ENCODE measurements at regions not wholly inside any gene's neighbourhood (a gene's known extent, or its start where the extent isn't known, plus 50 kb on each side); places are given as distances from the start of the nearest gene placed in this dataset.

DNA sequence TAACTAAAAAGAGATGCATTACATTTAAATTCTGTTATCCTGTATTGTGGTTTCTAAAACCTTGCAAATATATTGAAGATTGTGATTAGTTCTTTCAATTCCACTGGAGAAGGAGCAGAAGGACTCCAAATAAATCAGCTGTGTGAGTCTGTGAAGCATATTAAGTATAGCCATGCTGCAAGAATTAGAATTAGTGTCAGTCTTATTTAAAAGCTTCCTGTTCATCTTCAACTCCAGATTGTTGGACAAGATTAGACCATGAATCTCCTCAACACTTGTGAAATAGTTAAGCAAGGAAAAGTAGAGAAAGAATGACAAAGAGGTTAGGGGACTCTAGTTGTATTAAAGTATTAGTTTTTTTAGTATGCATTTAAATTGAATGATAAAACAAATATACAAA is 92.5 kb upstream of the LRP1B start:
- Histone ChIP-seq H3K27me3 (no peaks in the 10 kb centered on the region), H3K4me3 (no peak overlapping the region), H3K36me3 (no peaks in the 10 kb centered on the region), H3K9me3 (no peaks in the 10 kb centered on the region), H3K27ac (no peak overlapping the region), H3K4me1 (no peaks in the 10 kb centered on the region)
- DNase-seq (no peak), ATAC-seq (no peak)
- intact Hi-C loops (cut with DNase I): no loop called here
- no peak for TF ChIP-seq CTCF (IDR thresholded peaks at IDR 0.05)
- no peak for TF ChIP-seq POLR2A (IDR thresholded peaks at IDR 0.05)

GRCh38 chr2:142222715-142223114 is 91.9 kb upstream of the LRP1B start:
- Histone ChIP-seq H3K36me3 (no peaks in the 10 kb centered on the region), H3K27ac (no peak overlapping the region), H3K4me3 (no peak overlapping the region), H3K27me3 (no peaks in the 10 kb centered on the region), H3K4me1 (no peaks in the 10 kb centered on the region), H3K9me3 (no peaks in the 10 kb centered on the region)
- 39 to 81% (median 66%) methylated on average over 1 of the region's 1 CpG for WGBS, 4 donors
- intact Hi-C loops (cut with DNase I): no loop called here
- DNase-seq (no peak), ATAC-seq (no peak)
- TF ChIP-seq POLR2A (IDR thresholded peaks at IDR 0.05) (no peak), CTCF (IDR thresholded peaks at IDR 0.05) (no peak)

DNA sequence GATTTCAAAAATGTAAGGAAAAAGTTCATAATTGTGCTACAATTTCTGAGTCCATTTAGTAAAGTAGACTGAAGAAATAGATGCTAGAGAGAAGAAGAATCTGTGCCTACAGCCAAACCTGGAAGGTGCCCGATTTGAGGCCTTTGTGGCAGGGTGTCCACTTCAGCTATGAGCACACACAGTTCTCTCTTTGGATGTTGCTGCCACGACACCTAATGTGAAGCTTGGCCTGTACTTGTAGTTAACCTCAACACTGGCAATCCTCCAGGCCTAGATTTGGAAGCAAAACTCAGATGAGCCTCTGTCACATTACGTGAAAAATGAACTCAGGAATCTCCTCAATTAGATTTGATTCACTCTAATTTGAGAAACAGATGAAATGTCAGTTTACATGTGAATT is 90.1 kb upstream of the LRP1B start:
- Histone ChIP-seq H3K36me3 (no peaks in the 10 kb centered on the region), H3K9me3 (no peaks in the 10 kb centered on the region), H3K4me3 (no peak overlapping the region), H3K27me3 (no peaks in the 10 kb centered on the region), H3K27ac (no peak overlapping the region), H3K4me1 (no peaks in the 10 kb centered on the region)
- DNase-seq (no peak), ATAC-seq (no peak)
- TF ChIP-seq POLR2A (IDR thresholded peaks at IDR 0.05) (no peak), CTCF (IDR thresholded peaks at IDR 0.05) (no peak)
- intact Hi-C loops (cut with DNase I): no loop called here
- 26 to 49% (median 39%) methylated on average over 3 of the region's 3 CpGs for WGBS, 4 donors

GRCh38 chr2:142220239-142220638 is 89.4 kb upstream of the LRP1B start:
- Histone ChIP-seq H3K27ac (no peak overlapping the region), H3K27me3 (no peaks in the 10 kb centered on the region), H3K36me3 (no peaks in the 10 kb centered on the region), H3K4me1 (no peaks in the 10 kb centered on the region), H3K4me3 (no peak overlapping the region), H3K9me3 (no peaks in the 10 kb centered on the region)
- WGBS, 4 donors: 93 to 98% (median 95%) methylated on average over 1 of the region's 1 CpG
- TF ChIP-seq POLR2A (IDR thresholded peaks at IDR 0.05): no peak
- no peak for TF ChIP-seq CTCF (IDR thresholded peaks at IDR 0.05)
- ATAC-seq (no peak), DNase-seq (no peak)
- intact Hi-C loops (cut with DNase I): no loop called here
